ENCODE measurements at regions not wholly inside any gene's neighbourhood (a gene's known extent, or its start where the extent isn't known, plus 50 kb on each side); places are given as distances from the start of the nearest gene placed in this dataset.

DNA sequence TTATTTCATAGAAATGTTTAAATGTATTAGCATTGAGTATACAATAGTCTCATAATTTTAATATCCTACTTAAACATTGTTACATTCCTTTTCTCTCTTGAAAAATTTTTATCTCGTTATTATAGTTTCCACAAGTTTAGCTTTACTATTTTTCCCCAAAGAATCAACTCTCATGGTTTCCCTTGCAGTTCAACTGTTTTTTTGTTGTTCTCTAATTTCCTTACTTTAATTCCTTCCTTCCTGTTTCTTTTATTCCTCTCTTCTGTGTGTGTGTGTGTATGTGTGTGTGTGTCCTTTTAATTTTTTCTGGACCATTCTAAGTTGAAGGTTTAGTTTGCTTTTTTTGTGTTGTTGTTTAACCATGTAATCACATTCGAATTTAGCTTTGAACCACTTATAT, 171.1 kb downstream of the GASK1B start:
- H3K9me3 ChIP-seq = no peaks in the 10 kb centered on the region
- no peaks in the 10 kb centered on the region for H3K36me3 ChIP-seq
- H3K4me3 ChIP-seq = no peak overlapping the region
- DNase-seq = no peak
- ATAC-seq = no peak
- no peak for TF ChIP-seq CTCF (IDR thresholded peaks at IDR 0.05)
- no peak overlapping the region for H3K27ac ChIP-seq
- H3K4me1 ChIP-seq = peaks cover 0 to 12% of the 10 kb centered on the region in 2 donors
- intact Hi-C loops (cut with DNase I) = no loop called here
- H3K27me3 ChIP-seq = no peaks in the 10 kb centered on the region

GRCh38 chr4:157999723-158000122, 173.1 kb downstream of the GASK1B start:
- no peak overlapping the region for H3K27ac ChIP-seq
- intact Hi-C loops (cut with DNase I) = loop anchor here in 1 of 2 donors (10.0 kb wide), 1 partner anchor 625 kb away; no protein-coding TSS in a partner anchor

GRCh38 chr4:157997296-157997695, 175.5 kb downstream of the GASK1B start:
- no peaks in the 10 kb centered on the region for H3K27me3 ChIP-seq
- peaks cover 3 to 5% of the 10 kb centered on the region in 2 donors for H3K4me1 ChIP-seq
- H3K9me3 ChIP-seq = no peaks in the 10 kb centered on the region
- intact Hi-C loops (cut with DNase I) = loop anchor here in 1 of 2 donors (10.0 kb wide), 1 partner anchor 628 kb away; no protein-coding TSS in a partner anchor
- no peak for TF ChIP-seq CTCF (IDR thresholded peaks at IDR 0.05)
- H3K36me3 ChIP-seq = no peaks in the 10 kb centered on the region
- DNase-seq = no peak
- ATAC-seq = no peak
- H3K27ac ChIP-seq = no peak overlapping the region
- H3K4me3 ChIP-seq = no peak overlapping the region

More at GRCh38 chr4:157999723-158000122, 173.1 kb downstream of the GASK1B start:
- Histone ChIP-seq H3K27me3 (no peaks in the 10 kb centered on the region), H3K36me3 (no peaks in the 10 kb centered on the region), H3K4me1 (no peaks in the 10 kb centered on the region), H3K9me3 (no peaks in the 10 kb centered on the region), H3K4me3 (no peak overlapping the region)
- DNase-seq = no peak
- ATAC-seq = no peak
- TF ChIP-seq CTCF (IDR thresholded peaks at IDR 0.05) = no peak

- Histone ChIP-seq H3K4me3 (no peak overlapping the region), H3K27me3 (no peaks in the 10 kb centered on the region), H3K27ac (no peak overlapping the region), H3K9me3 (no peaks in the 10 kb centered on the region), H3K36me3 (no peaks in the 10 kb centered on the region), H3K4me1 (peaks cover 3 to 12% of the 10 kb centered on the region in 2 donors)
- no peak for DNase-seq
- intact Hi-C loops (cut with DNase I) = loop anchor here in 1 of 2 donors (10.0 kb wide), 1 partner anchor 628 kb away; no protein-coding TSS in a partner anchor
- no peak for ATAC-seq
- TF ChIP-seq CTCF (IDR thresholded peaks at IDR 0.05) = no peak
Observed at GRCh38 chr4:157996061-157997028, 176.5 kb downstream of the GASK1B start.

DNA sequence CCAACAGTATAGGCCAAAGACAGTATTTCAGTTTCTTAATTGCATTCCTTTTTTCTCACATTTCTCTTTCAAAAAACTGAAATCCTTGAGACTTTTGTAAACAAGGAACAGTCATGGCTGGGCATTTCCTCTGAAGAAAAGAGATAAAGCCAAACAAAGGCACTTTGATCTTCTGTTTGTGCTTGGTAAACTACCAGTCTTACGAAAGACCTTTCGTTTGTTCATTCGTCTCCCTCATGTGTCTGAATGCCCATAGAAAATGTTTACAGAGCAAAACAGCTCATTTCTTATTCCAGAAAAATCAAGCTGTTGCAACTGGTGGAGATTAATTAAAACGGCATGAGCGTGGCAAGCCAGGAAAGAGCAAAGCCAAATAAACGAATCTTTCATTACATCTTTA, 178.0 kb downstream of the GASK1B start:
- intact Hi-C loops (cut with DNase I) = loop anchor here in 1 of 2 donors (5.0 to 10.0 kb wide), 2 partner anchors 177 to 630 kb away; partner anchors contain the start of gene GASK1B
- H3K9me3 ChIP-seq = no peaks in the 10 kb centered on the region
- H3K4me3 ChIP-seq = no peak overlapping the region
- H3K36me3 ChIP-seq = no peaks in the 10 kb centered on the region
- TF ChIP-seq CTCF (IDR thresholded peaks at IDR 0.05) = no peak
- DNase-seq (no peak), ATAC-seq (no peak)
- H3K4me1 ChIP-seq = peaks cover 3 to 12% of the 10 kb centered on the region in 2 donors
- H3K27me3 ChIP-seq = no peaks in the 10 kb centered on the region
- peak overlapping the region; percentile 16 to 38 for H3K27ac ChIP-seq
